ENCODE measurements at regions not wholly inside any gene's neighbourhood (a gene's known extent, or its start where the extent isn't known, plus 50 kb on each side); places are given as distances from the start of the nearest gene placed in this dataset.

- TF ChIP-seq POLR2A (IDR thresholded peaks at IDR 0.05) (no peak), POLR2AphosphoS5 (IDR thresholded peaks at IDR 0.05) (no peak)
- TF ChIP-seq, protein P1, sequence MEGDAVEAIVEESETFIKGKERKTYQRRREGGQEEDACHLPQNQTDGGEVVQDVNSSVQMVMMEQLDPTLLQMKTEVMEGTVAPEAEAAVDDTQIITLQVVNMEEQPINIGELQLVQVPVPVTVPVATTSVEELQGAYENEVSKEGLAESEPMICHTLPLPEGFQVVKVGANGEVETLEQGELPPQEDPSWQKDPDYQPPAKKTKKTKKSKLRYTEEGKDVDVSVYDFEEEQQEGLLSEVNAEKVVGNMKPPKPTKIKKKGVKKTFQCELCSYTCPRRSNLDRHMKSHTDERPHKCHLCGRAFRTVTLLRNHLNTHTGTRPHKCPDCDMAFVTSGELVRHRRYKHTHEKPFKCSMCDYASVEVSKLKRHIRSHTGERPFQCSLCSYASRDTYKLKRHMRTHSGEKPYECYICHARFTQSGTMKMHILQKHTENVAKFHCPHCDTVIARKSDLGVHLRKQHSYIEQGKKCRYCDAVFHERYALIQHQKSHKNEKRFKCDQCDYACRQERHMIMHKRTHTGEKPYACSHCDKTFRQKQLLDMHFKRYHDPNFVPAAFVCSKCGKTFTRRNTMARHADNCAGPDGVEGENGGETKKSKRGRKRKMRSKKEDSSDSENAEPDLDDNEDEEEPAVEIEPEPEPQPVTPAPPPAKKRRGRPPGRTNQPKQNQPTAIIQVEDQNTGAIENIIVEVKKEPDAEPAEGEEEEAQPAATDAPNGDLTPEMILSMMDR (IDR thresholded peaks at IDR 0.05), result no peak
These were observed 465.8 kb upstream of the ROBO1 start for GRCh38 chr3:80233576-80233975.

All from suprapubic skin (tissue), 4 donors.